CD14-positive monocyte (primary cell): ENCODE measurements at regions not wholly inside any gene's neighbourhood (a gene's known extent, or its start where the extent isn't known, plus 50 kb on each side); places are given as distances from the start of the nearest gene placed in this dataset.

ENCODE experiments used
- DNase-seq, 3 donors: peaks; one replicate each; pipeline ENCODE4 v3.0.0-alpha.2; 2011 to 2022
- H2AFZ ChIP-seq: 2 replicates; pipeline ENCODE4 v1.6.0; 2012; ENCODE audit warnings: mild to moderate bottlenecking, low read depth, low read length, inconsistent platforms; ENCODE audit not compliant: insufficient read depth, poor library complexity, severe bottlenecking
- H3K27ac ChIP-seq, 2 donors: 1 replicate in 1 of 2; 2 replicates in 1 of 2; pipeline ENCODE4 v1.5.1; 2012 to 2013; ENCODE audit warnings: low read length in 2 of 2, control low read depth in 1 of 2, inconsistent platforms in 1 of 2, low read depth in 1 of 2, mild to moderate bottlenecking in 1 of 2
- H3K27me3 ChIP-seq, 2 donors: one replicate each; pipeline versions ENCODE4 v1.6.0 to v1.6.1; 2011 to 2013; ENCODE audit warnings: low read length in 2 of 2; ENCODE audit not compliant: control insufficient read depth in 2 of 2, insufficient read depth in 2 of 2
- H3K36me3 ChIP-seq, 2 donors: replicated peaks in 1 of 2; 1 replicate in 1 of 2; 2 replicates in 1 of 2; pipeline versions ENCODE4 v1.5.1 to v1.6.1; 2012 to 2013; ENCODE audit warnings: low read length in 2 of 2, control low read depth in 1 of 2, inconsistent platforms in 1 of 2, mild to moderate bottlenecking in 1 of 2; ENCODE audit not compliant: insufficient read depth in 2 of 2, control insufficient read depth in 1 of 2
- H3K4me1 ChIP-seq, 2 donors: 1 replicate in 1 of 2; 2 replicates in 1 of 2; pipeline versions ENCODE4 v1.5.1 to v1.6.1; 2012 to 2013; ENCODE audit warnings: low read length in 2 of 2, control low read depth in 1 of 2, inconsistent platforms in 1 of 2, mild to moderate bottlenecking in 1 of 2, moderate library complexity in 1 of 2; ENCODE audit not compliant: insufficient read depth in 2 of 2, control insufficient read depth in 1 of 2
- H3K4me2 ChIP-seq: replicated peaks from 2 replicates; pipeline ENCODE3; 2012; ENCODE audit warnings: low read length, moderate library complexity, mild to moderate bottlenecking; ENCODE audit not compliant: poor library complexity, severe bottlenecking; ENCODE audit errors: extremely low read depth
- H3K4me3 ChIP-seq, 3 experiments: fragments of 200-600 bp in 1 of 3; sonication (generic) in 1 of 3; replicated peaks in 1 of 3; 1 replicate in 2 of 3; 2 replicates in 1 of 3; pipeline ENCODE4 v1.5.1; 2011 to 2013; ENCODE audit warnings: low read length in 3 of 3, mild to moderate bottlenecking in 3 of 3, control low read depth in 2 of 3, low read depth in 2 of 3, inconsistent platforms in 1 of 3, moderate library complexity in 1 of 3
- H3K79me2 ChIP-seq: 2 replicates; pipeline ENCODE4 v1.6.0; 2012; ENCODE audit warnings: mild to moderate bottlenecking, control low read depth, inconsistent platforms, low read length, moderate library complexity; ENCODE audit not compliant: insufficient read depth
- H3K9ac ChIP-seq: 2 replicates; pipeline ENCODE4 v1.6.0; 2017; ENCODE audit warnings: low read length, mild to moderate bottlenecking; ENCODE audit not compliant: insufficient read depth, poor library complexity, severe bottlenecking
- H3K9me3 ChIP-seq, 2 donors: replicated peaks in 1 of 2; 1 replicate in 1 of 2; 2 replicates in 1 of 2; pipeline versions ENCODE4 v1.5.1 to v1.6.1; 2012 to 2013; ENCODE audit warnings: low read length in 2 of 2, control low read depth in 1 of 2; ENCODE audit not compliant: control insufficient read depth in 1 of 2, insufficient read depth in 1 of 2
- H4K20me1 ChIP-seq: 2 replicates; pipeline ENCODE4 v1.6.0; 2012; ENCODE audit warnings: mild to moderate bottlenecking, low read length, control low read depth, moderate library complexity; ENCODE audit not compliant: insufficient read depth
- H3K27ac Mint-ChIP-seq, 7 donors: one replicate each; pipeline ENCODE4 v1.8.0; 2020; ENCODE audit warnings: mild to moderate bottlenecking in 7 of 7, mixed read lengths in 7 of 7, moderate library complexity in 6 of 7, inconsistent platforms in 2 of 7
- H3K27me3 Mint-ChIP-seq, 3 donors: one replicate each; pipeline ENCODE4 v1.8.0; 2021 to 2022; ENCODE audit warnings: low read depth in 3 of 3, mild to moderate bottlenecking in 3 of 3, mixed read lengths in 3 of 3, moderate library complexity in 3 of 3, inconsistent platforms in 1 of 3
- H3K36me3 Mint-ChIP-seq, 2 donors: one replicate each; pipeline ENCODE4 v1.8.0; 2020; ENCODE audit warnings: mixed read lengths in 2 of 2, inconsistent platforms in 1 of 2, mild to moderate bottlenecking in 1 of 2
- H3K4me1 Mint-ChIP-seq: one replicate; pipeline ENCODE4 v1.8.0; 2020; ENCODE audit warnings: mild to moderate bottlenecking, mixed read lengths
- H3K4me3 Mint-ChIP-seq, 2 donors: one replicate each; pipeline ENCODE4 v1.8.0; 2020; ENCODE audit warnings: mild to moderate bottlenecking in 2 of 2, mixed read lengths in 2 of 2, moderate library complexity in 1 of 2
- H3K9me3 Mint-ChIP-seq, 7 donors: one replicate each; pipeline ENCODE4 v1.8.0; 2020 to 2022; ENCODE audit warnings: mixed read lengths in 7 of 7, mild to moderate bottlenecking in 6 of 7, moderate library complexity in 6 of 7, inconsistent platforms in 2 of 7
- WGBS: methylation state at CpG from one replicate; pipeline ENCODE4 v1.1.5; 2013; ENCODE audit warnings: missing lambda C conversion rate; ENCODE audit not compliant: insufficient coverage; 5-methylcytosine and 5-hydroxymethylcytosine counted together
- intact Hi-C, 2 donors: fragments of 100-400 bp; cut with micrococcal nuclease; formaldehyde crosslinking; loops; one replicate each; pipeline versions ENCODE4 v1.15.0 to v1.15.1; 2023
- TF ChIP-seq, protein P1 (sequence below): fragments of 200-600 bp; IDR thresholded peaks from one replicate; pipeline ENCODE4 v1.8.0; 2022; ENCODE audit warnings: antibody characterized with exemption, mild to moderate bottlenecking

DNA sequence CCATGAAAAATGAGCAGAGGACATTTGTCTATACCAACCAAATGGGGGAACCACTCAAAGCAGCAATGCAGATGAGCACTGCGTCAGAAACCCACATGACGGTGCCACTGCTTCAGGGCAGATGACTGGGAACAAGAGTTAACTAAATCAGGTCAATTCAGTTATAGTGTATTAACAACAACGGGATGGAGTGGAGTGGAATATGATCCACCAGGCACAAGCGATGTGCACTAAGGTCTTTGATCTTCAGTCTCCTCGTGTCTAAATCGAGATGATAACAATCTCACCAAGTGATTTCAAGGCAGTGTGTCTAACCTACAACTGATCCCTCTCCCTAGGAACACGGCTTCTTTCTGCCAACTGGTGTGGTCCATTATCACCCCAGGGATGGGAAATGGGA lies 269.0 kb downstream of the RAD51AP2 start:
- no peak for DNase-seq
- 100% methylated on average over 2 of the region's 7 CpGs for WGBS
- no peaks in the 10 kb centered on the region for H3K4me1 Mint-ChIP-seq
- H4K20me1 ChIP-seq = no peaks in the 10 kb centered on the region
- peaks cover 0 to 2% (median 2%) of the 10 kb centered on the region in 3 donors for H3K27me3 Mint-ChIP-seq
- H3K27ac Mint-ChIP-seq = no peak overlapping the region
- H3K9me3 ChIP-seq = peaks cover 0 to 3% of the 10 kb centered on the region in 2 donors
- TF ChIP-seq, protein P1, sequence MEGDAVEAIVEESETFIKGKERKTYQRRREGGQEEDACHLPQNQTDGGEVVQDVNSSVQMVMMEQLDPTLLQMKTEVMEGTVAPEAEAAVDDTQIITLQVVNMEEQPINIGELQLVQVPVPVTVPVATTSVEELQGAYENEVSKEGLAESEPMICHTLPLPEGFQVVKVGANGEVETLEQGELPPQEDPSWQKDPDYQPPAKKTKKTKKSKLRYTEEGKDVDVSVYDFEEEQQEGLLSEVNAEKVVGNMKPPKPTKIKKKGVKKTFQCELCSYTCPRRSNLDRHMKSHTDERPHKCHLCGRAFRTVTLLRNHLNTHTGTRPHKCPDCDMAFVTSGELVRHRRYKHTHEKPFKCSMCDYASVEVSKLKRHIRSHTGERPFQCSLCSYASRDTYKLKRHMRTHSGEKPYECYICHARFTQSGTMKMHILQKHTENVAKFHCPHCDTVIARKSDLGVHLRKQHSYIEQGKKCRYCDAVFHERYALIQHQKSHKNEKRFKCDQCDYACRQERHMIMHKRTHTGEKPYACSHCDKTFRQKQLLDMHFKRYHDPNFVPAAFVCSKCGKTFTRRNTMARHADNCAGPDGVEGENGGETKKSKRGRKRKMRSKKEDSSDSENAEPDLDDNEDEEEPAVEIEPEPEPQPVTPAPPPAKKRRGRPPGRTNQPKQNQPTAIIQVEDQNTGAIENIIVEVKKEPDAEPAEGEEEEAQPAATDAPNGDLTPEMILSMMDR = no peak
- no peak overlapping the region for H3K9ac ChIP-seq
- no peak overlapping the region for H3K4me2 ChIP-seq
- H3K27me3 ChIP-seq = no peaks in the 10 kb centered on the region
- H3K79me2 ChIP-seq = no peaks in the 10 kb centered on the region
- no peaks in the 10 kb centered on the region for H3K36me3 ChIP-seq
- peaks cover 0 to 4% (median 2%) of the 10 kb centered on the region in 7 donors for H3K9me3 Mint-ChIP-seq
- H3K4me3 ChIP-seq = no peak overlapping the region
- no peaks in the 10 kb centered on the region for H3K4me1 ChIP-seq
- H3K4me3 Mint-ChIP-seq = no peak overlapping the region
- no peak overlapping the region for H2AFZ ChIP-seq
- H3K27ac ChIP-seq = no peak overlapping the region
- intact Hi-C loops = no loop called here
- no peaks in the 10 kb centered on the region for H3K36me3 Mint-ChIP-seq

DNA sequence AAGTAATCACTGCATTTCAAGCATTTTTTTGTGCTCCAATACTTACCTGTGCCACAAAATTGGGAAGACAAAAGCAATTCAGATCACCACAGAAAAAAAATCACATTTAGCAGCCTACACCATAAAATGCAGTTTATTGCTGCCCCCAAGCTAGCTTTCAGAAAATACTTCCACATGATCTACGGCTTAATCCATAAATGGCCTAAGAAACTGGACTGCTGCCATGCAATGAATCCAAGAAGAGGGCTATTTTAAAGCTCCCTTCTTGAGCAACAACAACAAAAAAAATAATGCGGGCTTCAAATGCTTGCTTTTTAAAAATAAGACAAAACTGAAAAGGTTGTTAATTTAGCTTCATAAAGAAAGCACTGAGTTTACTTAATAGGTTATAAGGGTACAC lies 272.3 kb downstream of the RAD51AP2 start:
- H3K9me3 Mint-ChIP-seq = peaks cover 0 to 3% (median 0%) of the 10 kb centered on the region in 7 donors
- TF ChIP-seq, protein P1 = no peak

More for the DNA sequence above, 272.3 kb downstream of the RAD51AP2 start:
- DNase-seq = no peak
- Mint-ChIP-seq H3K4me3 (no peak overlapping the region), H3K27me3 (peaks cover 0 to 2% (median 0%) of the 10 kb centered on the region in 3 donors), H3K4me1 (no peaks in the 10 kb centered on the region), H3K36me3 (no peaks in the 10 kb centered on the region), H3K27ac (no peak overlapping the region)
- H3K9me3 ChIP-seq = peaks cover 0 to 3% of the 10 kb centered on the region in 2 donors
- H3K9ac ChIP-seq = no peak overlapping the region
- H2AFZ ChIP-seq = no peak overlapping the region
- no peaks in the 10 kb centered on the region for H4K20me1 ChIP-seq
- H3K27me3 ChIP-seq = no peaks in the 10 kb centered on the region
- no peak overlapping the region for H3K27ac ChIP-seq
- intact Hi-C loops = no loop called here
- no peak overlapping the region for H3K4me2 ChIP-seq
- no peaks in the 10 kb centered on the region for H3K79me2 ChIP-seq
- no peaks in the 10 kb centered on the region for H3K36me3 ChIP-seq
- WGBS = 60% methylated on average over 1 of the region's 2 CpGs
- no peak overlapping the region for H3K4me3 ChIP-seq
- no peaks in the 10 kb centered on the region for H3K4me1 ChIP-seq
